ENCODE measurements at regions not wholly inside any gene's neighbourhood (a gene's known extent, or its start where the extent isn't known, plus 50 kb on each side); places are given as distances from the start of the nearest gene placed in this dataset.

DNA sequence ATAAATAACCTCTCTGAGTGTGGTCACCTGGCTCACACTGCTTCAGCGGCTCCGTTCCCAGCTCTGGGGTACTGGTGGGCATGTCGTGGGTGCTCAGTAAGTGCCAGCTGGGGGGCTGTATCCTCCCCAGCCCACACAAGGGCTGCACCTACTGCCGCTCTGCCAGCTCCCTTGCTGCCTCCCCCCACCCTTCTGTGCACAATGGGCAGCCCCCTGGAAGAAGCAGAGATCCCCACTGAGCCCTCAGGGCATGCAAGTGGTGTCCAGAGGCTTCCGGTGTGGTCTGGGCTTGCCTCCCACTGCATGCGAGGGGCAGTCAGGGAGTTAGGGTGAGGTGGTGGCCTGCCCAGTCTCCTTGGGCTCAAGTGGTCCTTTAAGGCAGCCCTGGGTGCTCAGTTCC is 58.3 kb upstream of the TRPM1 start:
- TF ChIP-seq POLR2AphosphoS5 (IDR thresholded peaks at IDR 0.05), result no peak
- TF ChIP-seq CTCF (IDR thresholded peaks at IDR 0.05), result no peak

All from prostate gland (tissue), 2 donors.